HepG2 (cell line): ENCODE measurements at regions not wholly inside any gene's neighbourhood (a gene's known extent, or its start where the extent isn't known, plus 50 kb on each side); places are given as distances from the start of the nearest gene placed in this dataset.

Experiments used
- ATAC-seq: fragments of 200-7000 bp; cut with Tn5 transposase; 3 replicates; pipeline ENCODE4 v1.9.1; 2020; ENCODE audit warnings: mild to moderate bottlenecking, moderate library complexity
- BruUV-seq: library from RNA; stranded (reverse); fragments of 400-500 nt; replicated peaks from 2 replicates; lab custom pipeline; 2021; lab: Mats Ljungman, UMichigan
- CTCF ChIA-PET: fragments of 300-600 bp; formaldehyde crosslinking; extraction: SDS; loops from one replicate; lab custom pipeline; 2021; ENCODE audit warnings: low total read pairs, inconsistent platforms, low intra/inter-chr PET ratio; lab: Yijun Ruan, JAX
- POLR2A ChIA-PET: fragments of 350-600 bp; sonication (Branson Sonifier 250); formaldehyde crosslinking; loops from one replicate; lab custom pipeline; 2020; ENCODE audit warnings: antibody characterized with exemption, inconsistent platforms; lab: Yijun Ruan, JAX
- DNase-seq: peaks from one replicate; pipeline ENCODE4 v3.0.0-alpha.2; 2015; ENCODE audit warnings: low spot score
- FAIRE-seq: peaks from 3 replicates; lab custom pipeline; 2011; peaks lifted over from hg19 to GRCh38; lab: Jason Lieb, UNC
- H2AFZ ChIP-seq: one replicate; pipeline ENCODE4 v1.6.1; 2011; ENCODE audit warnings: low read length, inconsistent platforms
- H3K27ac ChIP-seq: fragments of 300-600 bp; 3 replicates; pipeline ENCODE4 v1.8.0; 2011; ENCODE audit warnings: mixed run types, mild to moderate bottlenecking, mixed read lengths, low read length, inconsistent platforms; ENCODE audit not compliant: insufficient read depth; ENCODE audit errors: extremely low read length
- H3K27me3 ChIP-seq, 2 experiments: fragments of 200-600 bp in 1 of 2; 2 replicates in 1 of 2; 3 replicates in 1 of 2; pipeline versions ENCODE4 v1.6.0 to v1.8.0; 2011; ENCODE audit warnings: low read length in 2 of 2, mild to moderate bottlenecking in 2 of 2, moderate library complexity in 2 of 2, inconsistent platforms in 1 of 2; ENCODE audit not compliant: insufficient read depth in 2 of 2, control insufficient read depth in 1 of 2
- H3K36me3 ChIP-seq, 2 experiments: fragments of 200-600 bp in 1 of 2; replicated peaks in 1 of 2; 2 replicates in 1 of 2; 3 replicates in 1 of 2; pipeline versions ENCODE4 v1.5.1 to v1.8.0; 2011; ENCODE audit warnings: low read length in 2 of 2, inconsistent platforms in 1 of 2; ENCODE audit not compliant: insufficient read depth in 2 of 2, control insufficient read depth in 1 of 2
- H3K4me1 ChIP-seq: 2 replicates; pipeline ENCODE4 v1.5.1; 2012; ENCODE audit warnings: low read length, inconsistent platforms; ENCODE audit not compliant: insufficient read depth
- H3K4me2 ChIP-seq: 2 replicates; pipeline ENCODE4 v1.6.0; 2011; ENCODE audit warnings: low read depth, low read length, inconsistent platforms
- H3K4me3 ChIP-seq, 3 experiments: fragments of 200-600 bp in 1 of 3; sonication (generic), shearing (Covaris generic) in 1 of 3; replicated peaks in 1 of 3; 2 replicates each; pipeline ENCODE4 v1.5.1; 2011 to 2016; ENCODE audit warnings: low read length in 3 of 3, inconsistent platforms in 2 of 3, low read depth in 2 of 3, mild to moderate bottlenecking in 2 of 3, control low read depth in 1 of 3, mixed read lengths in 1 of 3; ENCODE audit not compliant: insufficient read depth in 1 of 3
- H3K79me2 ChIP-seq: one replicate; pipeline ENCODE4 v1.6.1; 2011; ENCODE audit warnings: low read length, inconsistent platforms; ENCODE audit not compliant: insufficient read depth
- H3K9ac ChIP-seq: 2 replicates; pipeline ENCODE4 v1.6.0; 2011; ENCODE audit warnings: mild to moderate bottlenecking, low read depth, low read length, inconsistent platforms; ENCODE audit not compliant: insufficient read depth
- H3K9me3 ChIP-seq: 2 replicates; pipeline ENCODE4 v1.5.1; 2012; ENCODE audit warnings: mild to moderate bottlenecking, low read length
- H4K20me1 ChIP-seq: 2 replicates; pipeline ENCODE4 v1.6.0; 2011; ENCODE audit warnings: inconsistent platforms, mild to moderate bottlenecking, low read length, moderate library complexity; ENCODE audit not compliant: insufficient read depth
- ESRRA ChIP-seq: sonication (generic); formaldehyde crosslinking; IDR thresholded peaks from 2 replicates; pipeline ENCODE4 v1.5.1; 2020; ENCODE audit warnings: mild to moderate bottlenecking, low read depth, missing genetic modification reagents
- NCOA2 ChIP-seq: sonication (generic); formaldehyde crosslinking; IDR thresholded peaks from 2 replicates; pipeline ENCODE4 v1.8.0; 2022; ENCODE audit warnings: inconsistent platforms
- POGZ ChIP-seq: sonication (generic); formaldehyde crosslinking; IDR thresholded peaks from 2 replicates; pipeline ENCODE4 v1.4.0; 2020; ENCODE audit warnings: mild to moderate bottlenecking, missing genetic modification reagents
- POLR2AphosphoS5 ChIP-seq: IDR thresholded peaks from 2 replicates; pipeline ENCODE4 v1.6.1; 2012; ENCODE audit warnings: low read depth, low read length
- SAP130 ChIP-seq: IDR thresholded peaks from 2 replicates; pipeline ENCODE4 v1.6.1; 2016; ENCODE audit warnings: low read depth
- ZNF414 ChIP-seq: sonication (generic); formaldehyde crosslinking; IDR thresholded peaks from 2 replicates; pipeline ENCODE4 v1.5.0; 2020; ENCODE audit warnings: missing genetic modification reagents
- ZNF761 ChIP-seq: sonication (generic); formaldehyde crosslinking; conservative IDR thresholded peaks from 2 replicates; pipeline ENCODE4 v1.4.0; 2020; ENCODE audit warnings: mild to moderate bottlenecking, missing genetic modification reagents
- ZSCAN9 ChIP-seq: IDR thresholded peaks from 2 replicates; pipeline ENCODE4 v1.6.1; 2016; ENCODE audit warnings: borderline replicate concordance
- WGBS: methylation state at CpG from one replicate; pipeline ENCODE4 v1.1.6; 2017; ENCODE audit warnings: low lambda C conversion rate; 5-methylcytosine and 5-hydroxymethylcytosine counted together
- in situ Hi-C: cut with HindIII; loops from 2 replicates; pipeline ENCODE4 v1.10.0; 2017; ENCODE audit warnings: low pct_unique_long_range_greater_than_20kb; ENCODE audit not compliant: extremely low pct_ligation_motif_present
- intact Hi-C: fragments of 100-400 bp; cut with micrococcal nuclease; formaldehyde crosslinking; loops from one replicate; pipeline ENCODE4 v1.10.0; 2022; ENCODE audit not compliant: unreplicated experiment
- TF ChIP-seq, protein P1 (sequence below): sonication (generic); formaldehyde crosslinking; IDR thresholded peaks from 2 replicates; pipeline ENCODE4 v1.9.0; 2021; ENCODE audit warnings: missing genetic modification reagents, mild to moderate bottlenecking, borderline replicate concordance
- TF ChIP-seq, protein P2 (sequence below): sonication (generic); formaldehyde crosslinking; IDR thresholded peaks from 2 replicates; pipeline ENCODE4 v1.5.0; 2020; ENCODE audit warnings: missing genetic modification reagents, mild to moderate bottlenecking, borderline replicate concordance
- TF ChIP-seq, protein P3 (sequence below): sonication (generic); formaldehyde crosslinking; conservative IDR thresholded peaks from 2 replicates; pipeline ENCODE4 v1.8.0; 2022; ENCODE audit warnings: missing genetic modification reagents

GRCh38 chr16:55058576-55058975 lies 127.9 kb downstream of the IRX5 start:
- no peak overlapping the region for H3K4me2 ChIP-seq
- 9% methylated on average over 4 of the region's 4 CpGs for WGBS
- no TSS peak for BruUV-seq
- no peak overlapping the region for H3K4me3 ChIP-seq
- FAIRE-seq (no peak), ATAC-seq (no peak), DNase-seq (no peak)
- H3K9me3 ChIP-seq = 0 out of 2 replicates have a peak, but pooled peaks cover 6% of the 10 kb centered on the region
- no peaks in the 10 kb centered on the region for H3K27me3 ChIP-seq
- POLR2A ChIA-PET = no interaction called here
- CTCF ChIA-PET = no interaction called here
- no peaks in the 10 kb centered on the region for H4K20me1 ChIP-seq
- no peaks in the 10 kb centered on the region for H3K36me3 ChIP-seq
- in situ Hi-C loops (no loop called here), intact Hi-C loops (no loop called here)
- no peak overlapping the region for H3K9ac ChIP-seq
- no peaks in the 10 kb centered on the region for H3K79me2 ChIP-seq
- TF ChIP-seq, protein P1, sequence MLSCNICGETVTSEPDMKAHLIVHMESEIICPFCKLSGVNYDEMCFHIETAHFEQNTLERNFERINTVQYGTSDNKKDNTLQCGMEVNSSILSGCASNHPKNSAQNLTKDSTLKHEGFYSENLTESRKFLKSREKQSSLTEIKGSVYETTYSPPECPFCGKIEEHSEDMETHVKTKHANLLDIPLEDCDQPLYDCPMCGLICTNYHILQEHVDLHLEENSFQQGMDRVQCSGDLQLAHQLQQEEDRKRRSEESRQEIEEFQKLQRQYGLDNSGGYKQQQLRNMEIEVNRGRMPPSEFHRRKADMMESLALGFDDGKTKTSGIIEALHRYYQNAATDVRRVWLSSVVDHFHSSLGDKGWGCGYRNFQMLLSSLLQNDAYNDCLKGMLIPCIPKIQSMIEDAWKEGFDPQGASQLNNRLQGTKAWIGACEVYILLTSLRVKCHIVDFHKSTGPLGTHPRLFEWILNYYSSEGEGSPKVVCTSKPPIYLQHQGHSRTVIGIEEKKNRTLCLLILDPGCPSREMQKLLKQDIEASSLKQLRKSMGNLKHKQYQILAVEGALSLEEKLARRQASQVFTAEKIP = no peak
- TF ChIP-seq ZNF761 (CRISPR knock-in tag) (no peak), POGZ (CRISPR knock-in tag) (no peak), ZSCAN9 (no peak), NCOA2 (CRISPR knock-in tag) (no peak), ESRRA (CRISPR knock-in tag) (no peak), ZNF414 (CRISPR knock-in tag) (no peak), SAP130 (CRISPR knock-in tag) (no peak), POLR2AphosphoS5 (no peak)
- TF ChIP-seq, protein P2, sequence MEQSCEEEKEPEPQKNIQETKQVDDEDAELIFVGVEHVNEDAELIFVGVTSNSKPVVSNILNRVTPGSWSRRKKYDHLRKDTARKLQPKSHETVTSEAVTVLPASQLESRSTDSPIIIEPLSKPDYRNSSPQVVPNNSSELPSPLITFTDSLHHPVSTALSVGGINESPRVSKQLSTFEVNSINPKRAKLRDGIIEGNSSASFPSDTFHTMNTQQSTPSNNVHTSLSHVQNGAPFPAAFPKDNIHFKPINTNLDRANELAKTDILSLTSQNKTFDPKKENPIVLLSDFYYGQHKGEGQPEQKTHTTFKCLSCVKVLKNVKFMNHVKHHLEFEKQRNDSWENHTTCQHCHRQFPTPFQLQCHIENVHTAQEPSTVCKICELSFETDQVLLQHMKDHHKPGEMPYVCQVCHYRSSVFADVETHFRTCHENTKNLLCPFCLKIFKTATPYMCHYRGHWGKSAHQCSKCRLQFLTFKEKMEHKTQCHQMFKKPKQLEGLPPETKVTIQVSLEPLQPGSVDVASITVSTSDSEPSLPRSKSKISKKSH (CRISPR knock-in tag) = no peak
- TF ChIP-seq, protein P3, sequence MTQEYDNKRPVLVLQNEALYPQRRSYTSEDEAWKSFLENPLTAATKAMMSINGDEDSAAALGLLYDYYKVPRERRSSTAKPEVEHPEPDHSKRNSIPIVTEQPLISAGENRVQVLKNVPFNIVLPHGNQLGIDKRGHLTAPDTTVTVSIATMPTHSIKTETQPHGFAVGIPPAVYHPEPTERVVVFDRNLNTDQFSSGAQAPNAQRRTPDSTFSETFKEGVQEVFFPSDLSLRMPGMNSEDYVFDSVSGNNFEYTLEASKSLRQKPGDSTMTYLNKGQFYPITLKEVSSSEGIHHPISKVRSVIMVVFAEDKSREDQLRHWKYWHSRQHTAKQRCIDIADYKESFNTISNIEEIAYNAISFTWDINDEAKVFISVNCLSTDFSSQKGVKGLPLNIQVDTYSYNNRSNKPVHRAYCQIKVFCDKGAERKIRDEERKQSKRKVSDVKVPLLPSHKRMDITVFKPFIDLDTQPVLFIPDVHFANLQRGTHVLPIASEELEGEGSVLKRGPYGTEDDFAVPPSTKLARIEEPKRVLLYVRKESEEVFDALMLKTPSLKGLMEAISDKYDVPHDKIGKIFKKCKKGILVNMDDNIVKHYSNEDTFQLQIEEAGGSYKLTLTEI (CRISPR knock-in tag) = no peak
- no peak overlapping the region for H2AFZ ChIP-seq
- no peak overlapping the region for H3K27ac ChIP-seq
- H3K4me1 ChIP-seq = no peaks in the 10 kb centered on the region
